Cardiac muscle cell (in vitro differentiated cells and primary cell): ENCODE measurements at regions not wholly inside any gene's neighbourhood (a gene's known extent, or its start where the extent isn't known, plus 50 kb on each side); places are given as distances from the start of the nearest gene placed in this dataset.

Experiments used
- DNase-seq, 2 donors: peaks; one replicate each; pipeline versions ENCODE4 v3.0.0 to v3.0.0-alpha.2; 2010 to 2017; ENCODE audit warnings: low read depth in 1 of 2, low spot score in 1 of 2
- H3K27ac ChIP-seq: fragments of 200-600 bp; sonication (generic); 2 replicates; pipeline ENCODE4 v1.5.1; 2016
- H3K27me3 ChIP-seq: fragments of 200-600 bp; sonication (generic); 2 replicates; pipeline ENCODE4 v1.6.0; 2016; ENCODE audit warnings: control low read depth
- H3K36me3 ChIP-seq: fragments of 200-600 bp; sonication (generic); 2 replicates; pipeline ENCODE4 v1.5.1; 2016; ENCODE audit warnings: control low read depth
- H3K4me1 ChIP-seq: fragments of 200-600 bp; sonication (generic); 2 replicates; pipeline ENCODE4 v1.8.1; 2017; ENCODE audit warnings: low read depth, mild to moderate bottlenecking, mixed run types
- H3K4me3 ChIP-seq: fragments of 200-600 bp; sonication (generic); 2 replicates; pipeline ENCODE4 v1.5.1; 2016; ENCODE audit warnings: mild to moderate bottlenecking
- H3K9me3 ChIP-seq: fragments of 200-600 bp; sonication (generic); 2 replicates; pipeline ENCODE4 v1.5.1; 2017; ENCODE audit warnings: low read depth, mild to moderate bottlenecking, control low read depth
- TF ChIP-seq, protein P1 (sequence below): IDR thresholded peaks from 2 replicates; pipeline ENCODE4 v1.5.1; 2012; ENCODE audit warnings: low read depth, mild to moderate bottlenecking, low read length

DNA sequence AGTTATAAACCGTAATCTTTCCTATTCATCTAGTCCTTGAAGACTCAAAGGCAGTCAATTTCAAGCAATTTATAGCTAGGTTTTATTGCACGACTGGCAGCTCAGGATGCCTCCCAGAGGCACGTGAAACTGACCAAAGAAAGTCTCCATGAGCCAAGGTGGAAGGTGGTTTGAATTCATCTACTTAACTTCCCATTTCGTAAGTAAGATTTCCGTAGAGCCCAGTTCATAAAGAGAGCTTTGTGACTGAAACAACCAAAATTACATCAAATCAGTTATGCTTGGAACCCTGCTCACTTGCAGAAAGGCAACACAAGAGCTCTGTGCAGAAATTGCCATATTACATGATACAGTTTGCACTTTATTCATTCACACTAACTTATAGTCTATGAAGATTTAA, 556.0 kb downstream of the TRIML1 start:
- no peaks in the 10 kb centered on the region for H3K9me3 ChIP-seq
- H3K36me3 ChIP-seq = no peaks in the 10 kb centered on the region
- DNase-seq = no peak
- H3K27ac ChIP-seq = no peak overlapping the region
- TF ChIP-seq, protein P1, sequence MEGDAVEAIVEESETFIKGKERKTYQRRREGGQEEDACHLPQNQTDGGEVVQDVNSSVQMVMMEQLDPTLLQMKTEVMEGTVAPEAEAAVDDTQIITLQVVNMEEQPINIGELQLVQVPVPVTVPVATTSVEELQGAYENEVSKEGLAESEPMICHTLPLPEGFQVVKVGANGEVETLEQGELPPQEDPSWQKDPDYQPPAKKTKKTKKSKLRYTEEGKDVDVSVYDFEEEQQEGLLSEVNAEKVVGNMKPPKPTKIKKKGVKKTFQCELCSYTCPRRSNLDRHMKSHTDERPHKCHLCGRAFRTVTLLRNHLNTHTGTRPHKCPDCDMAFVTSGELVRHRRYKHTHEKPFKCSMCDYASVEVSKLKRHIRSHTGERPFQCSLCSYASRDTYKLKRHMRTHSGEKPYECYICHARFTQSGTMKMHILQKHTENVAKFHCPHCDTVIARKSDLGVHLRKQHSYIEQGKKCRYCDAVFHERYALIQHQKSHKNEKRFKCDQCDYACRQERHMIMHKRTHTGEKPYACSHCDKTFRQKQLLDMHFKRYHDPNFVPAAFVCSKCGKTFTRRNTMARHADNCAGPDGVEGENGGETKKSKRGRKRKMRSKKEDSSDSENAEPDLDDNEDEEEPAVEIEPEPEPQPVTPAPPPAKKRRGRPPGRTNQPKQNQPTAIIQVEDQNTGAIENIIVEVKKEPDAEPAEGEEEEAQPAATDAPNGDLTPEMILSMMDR = no peak
- no peaks in the 10 kb centered on the region for H3K27me3 ChIP-seq
- H3K4me3 ChIP-seq = no peak overlapping the region
- H3K4me1 ChIP-seq = peaks cover 4% of the 10 kb centered on the region

DNA sequence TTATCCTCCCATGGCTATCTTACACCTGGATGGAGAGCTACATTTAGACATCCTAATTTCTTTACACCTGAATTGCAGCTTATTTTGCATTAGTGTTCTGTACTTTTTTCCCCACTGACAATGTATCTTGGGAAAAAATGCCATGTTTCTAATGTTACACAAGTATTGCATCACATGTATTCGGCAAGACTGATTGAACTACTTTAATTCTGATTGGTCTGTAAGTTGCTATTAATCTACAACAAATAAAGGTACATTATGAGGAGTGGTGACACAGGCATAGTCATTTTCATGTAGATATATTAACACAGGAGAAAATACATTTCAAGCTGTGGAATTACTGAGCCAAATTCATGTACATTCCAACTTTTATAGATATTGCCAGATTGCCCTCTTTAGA, 558.0 kb downstream of the TRIML1 start:
- Histone ChIP-seq H3K36me3 (no peaks in the 10 kb centered on the region), H3K4me3 (no peak overlapping the region), H3K27me3 (no peaks in the 10 kb centered on the region), H3K9me3 (no peaks in the 10 kb centered on the region), H3K4me1 (peaks cover 4% of the 10 kb centered on the region), H3K27ac (no peak overlapping the region)
- TF ChIP-seq, protein P1 = no peak
- DNase-seq = no peak

DNA sequence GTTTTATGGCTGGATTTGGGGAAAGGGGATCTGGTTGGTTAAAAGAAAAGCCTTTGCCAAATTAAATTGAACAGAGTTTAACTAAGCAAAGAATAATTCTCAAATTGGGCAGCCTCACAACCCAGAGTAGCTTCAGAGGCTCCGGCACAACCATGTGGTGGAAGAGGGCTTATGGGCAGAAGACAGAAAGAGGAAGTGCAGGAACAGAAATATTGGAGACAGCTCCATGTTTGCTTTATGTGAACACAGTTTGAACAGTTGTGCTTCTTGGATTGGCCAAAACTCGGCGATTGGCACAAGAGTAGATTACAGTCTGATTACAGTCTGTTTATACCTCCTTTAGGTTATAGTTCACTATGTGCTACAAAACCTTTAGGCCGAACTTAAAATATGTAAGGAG, 562.7 kb downstream of the TRIML1 start:
- Histone ChIP-seq H3K4me1 (peaks cover 4% of the 10 kb centered on the region), H3K4me3 (no peak overlapping the region), H3K27ac (no peak overlapping the region), H3K9me3 (no peaks in the 10 kb centered on the region), H3K36me3 (no peaks in the 10 kb centered on the region), H3K27me3 (no peaks in the 10 kb centered on the region)
- no peak for DNase-seq
- TF ChIP-seq, protein P1 = no peak

DNA sequence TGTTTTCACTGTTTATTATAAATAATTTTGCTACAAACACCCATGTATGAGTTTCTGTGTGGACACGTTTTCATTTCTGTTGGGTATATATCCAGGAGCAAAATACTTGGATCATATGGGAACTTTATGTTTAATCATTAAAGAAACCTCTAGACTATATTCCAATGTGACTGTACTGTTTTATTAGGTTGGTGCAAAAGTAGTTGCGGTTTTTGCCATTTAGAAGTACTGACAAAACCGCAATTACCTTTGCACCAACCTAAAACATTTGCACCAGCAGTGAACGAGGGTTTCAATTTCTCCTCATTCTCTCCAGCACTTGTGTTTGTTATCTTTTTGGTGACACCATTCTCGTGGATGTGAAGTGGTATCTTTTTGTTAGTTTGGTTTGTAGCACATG, 565.0 kb downstream of the TRIML1 start:
- no peak overlapping the region for H3K4me3 ChIP-seq
- H3K4me1 ChIP-seq = peaks cover 4% of the 10 kb centered on the region
- TF ChIP-seq, protein P1 = no peak
- no peaks in the 10 kb centered on the region for H3K9me3 ChIP-seq
- no peak for DNase-seq
- no peak overlapping the region for H3K27ac ChIP-seq
- H3K27me3 ChIP-seq = no peaks in the 10 kb centered on the region
- no peaks in the 10 kb centered on the region for H3K36me3 ChIP-seq

DNA sequence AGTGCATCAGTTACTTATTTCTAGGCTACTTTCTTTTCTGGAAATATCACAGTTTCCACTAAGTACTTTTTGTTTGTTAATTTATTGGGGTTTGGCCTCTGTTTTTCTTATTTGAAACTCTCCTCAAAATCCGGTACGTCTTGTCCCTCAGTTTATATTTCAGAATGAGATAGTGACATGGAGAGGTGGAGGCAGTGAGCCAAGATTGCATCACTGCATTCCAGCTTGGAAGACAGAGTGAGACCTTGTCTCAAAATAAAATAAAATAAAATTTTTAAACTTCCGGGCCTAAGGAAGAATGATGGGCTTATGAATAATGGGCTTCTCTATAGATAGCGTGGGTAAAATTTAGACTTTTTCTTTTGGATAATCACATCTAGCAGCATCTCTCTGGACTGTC, 567.8 kb downstream of the TRIML1 start:
- Histone ChIP-seq H3K9me3 (no peaks in the 10 kb centered on the region), H3K27me3 (no peaks in the 10 kb centered on the region), H3K4me3 (no peak overlapping the region), H3K36me3 (no peaks in the 10 kb centered on the region), H3K4me1 (no peaks in the 10 kb centered on the region), H3K27ac (no peak overlapping the region)
- TF ChIP-seq, protein P1 = no peak
- DNase-seq = no peak

DNA sequence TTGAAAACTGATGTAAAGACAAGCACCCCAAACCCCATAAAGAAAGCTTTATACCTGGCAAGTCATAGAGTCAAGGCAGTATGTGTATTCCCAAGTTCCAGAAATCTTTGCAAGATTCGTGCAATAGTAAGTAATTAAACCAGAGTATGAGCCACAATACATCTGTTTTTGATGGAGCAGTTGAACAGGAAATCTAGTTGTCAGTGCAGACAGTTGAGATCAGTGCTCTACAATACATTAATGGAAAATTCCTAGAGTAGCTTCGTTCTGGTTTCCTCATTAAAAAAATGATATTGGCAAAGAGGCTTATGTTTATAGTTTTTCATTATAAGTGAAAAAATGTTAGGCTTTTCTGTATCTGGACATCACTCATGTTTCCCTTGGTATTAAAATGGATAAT, 575.3 kb downstream of the TRIML1 start:
- TF ChIP-seq, protein P1 = no peak
- Histone ChIP-seq H3K27me3 (no peaks in the 10 kb centered on the region), H3K36me3 (no peaks in the 10 kb centered on the region), H3K9me3 (no peaks in the 10 kb centered on the region), H3K27ac (no peak overlapping the region), H3K4me1 (no peaks in the 10 kb centered on the region), H3K4me3 (no peak overlapping the region)
- no peak for DNase-seq
